Ishikawa (cell line): ENCODE measurements at regions not wholly inside any gene's neighbourhood (a gene's known extent, or its start where the extent isn't known, plus 50 kb on each side); places are given as distances from the start of the nearest gene placed in this dataset.

Experiments
- CEBPB ChIP-seq: IDR thresholded peaks from 2 replicates; pipeline ENCODE4 v1.6.1; 2012
- CREB1 ChIP-seq: IDR thresholded peaks from 2 replicates; pipeline ENCODE4 v1.6.1; 2012; ENCODE audit warnings: low read depth
- EGR1 ChIP-seq: IDR thresholded peaks from 2 replicates; pipeline ENCODE4 v1.6.1; 2012
- EP300 ChIP-seq: IDR thresholded peaks from 2 replicates; pipeline ENCODE4 v1.6.1; 2012; ENCODE audit warnings: borderline replicate concordance
- FOXM1 ChIP-seq: IDR thresholded peaks from 2 replicates; pipeline ENCODE4 v1.6.1; 2012; ENCODE audit warnings: low read depth, borderline replicate concordance
- NFIC ChIP-seq: IDR thresholded peaks from 2 replicates; pipeline ENCODE4 v1.6.1; 2012
- RAD21 ChIP-seq: IDR thresholded peaks from 2 replicates; pipeline ENCODE4 v1.6.1; 2012; ENCODE audit warnings: low read depth
- TAF1 ChIP-seq: IDR thresholded peaks from 2 replicates; pipeline ENCODE4 v1.6.1; 2012; ENCODE audit warnings: low read depth, mild to moderate bottlenecking
- TCF12 ChIP-seq: IDR thresholded peaks from 2 replicates; pipeline ENCODE4 v1.6.1; 2012; ENCODE audit warnings: low read depth
- TEAD4 ChIP-seq: IDR thresholded peaks from 2 replicates; pipeline ENCODE4 v1.6.1; 2012
- YY1 ChIP-seq: IDR thresholded peaks from 2 replicates; pipeline ENCODE4 v1.6.1; 2012; ENCODE audit warnings: low read depth
- ZBTB7A ChIP-seq: IDR thresholded peaks from 2 replicates; pipeline ENCODE4 v1.6.1; 2012; ENCODE audit warnings: low read depth
- TF ChIP-seq, protein P1 (sequence below): IDR thresholded peaks from 2 replicates; pipeline ENCODE4 v1.6.1; 2012
- TF ChIP-seq, protein P2 (sequence below): IDR thresholded peaks from 2 replicates; pipeline ENCODE4 v1.6.1; 2012
- TF ChIP-seq, protein P3 (sequence below): IDR thresholded peaks from 2 replicates; pipeline ENCODE4 v1.6.1; 2012; ENCODE audit warnings: low read depth, mild to moderate bottlenecking

DNA sequence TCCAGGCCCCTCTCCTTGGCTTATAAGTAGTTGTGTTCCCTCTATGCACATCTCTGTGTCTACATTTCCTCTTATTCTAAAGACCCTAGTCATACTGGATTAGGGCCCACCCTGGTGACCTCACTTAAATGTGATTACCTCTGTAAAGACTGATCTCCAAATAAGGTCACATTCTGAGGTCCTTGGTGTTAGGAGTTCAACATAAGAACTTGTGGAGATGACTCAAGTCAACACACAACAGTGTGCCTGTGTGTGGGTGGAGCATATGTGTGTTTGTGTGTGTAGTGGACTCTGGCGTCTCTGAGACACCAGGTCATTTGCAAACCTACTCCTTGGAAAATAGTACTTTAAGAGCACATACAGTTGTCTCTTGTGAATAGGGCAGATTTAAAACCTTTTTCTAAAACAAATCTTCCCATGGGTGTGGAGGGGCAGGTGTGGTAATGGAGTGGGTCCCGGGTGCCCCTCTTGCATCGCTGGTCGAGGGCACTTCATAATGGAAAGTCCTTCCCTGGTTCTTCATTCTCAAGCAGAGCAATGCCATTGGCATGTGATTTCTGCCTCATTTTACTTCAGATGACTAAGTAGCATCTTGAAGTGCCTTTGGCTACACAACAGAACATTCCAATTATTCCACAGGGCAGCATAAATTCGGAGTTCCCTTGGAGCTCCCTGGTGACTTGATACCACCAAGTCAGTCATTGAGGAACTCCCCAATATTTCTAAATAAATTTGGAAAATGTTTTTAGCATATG, 84.4 kb downstream of the C9orf152 start:
- no peak for TF ChIP-seq ZBTB7A
- no peak for TF ChIP-seq CEBPB
- TF ChIP-seq CREB1 = no peak
- TF ChIP-seq FOXM1 = no peak
- no peak for TF ChIP-seq EGR1
- no peak for TF ChIP-seq NFIC
- TF ChIP-seq RAD21 = no peak
- TF ChIP-seq, protein P1, sequence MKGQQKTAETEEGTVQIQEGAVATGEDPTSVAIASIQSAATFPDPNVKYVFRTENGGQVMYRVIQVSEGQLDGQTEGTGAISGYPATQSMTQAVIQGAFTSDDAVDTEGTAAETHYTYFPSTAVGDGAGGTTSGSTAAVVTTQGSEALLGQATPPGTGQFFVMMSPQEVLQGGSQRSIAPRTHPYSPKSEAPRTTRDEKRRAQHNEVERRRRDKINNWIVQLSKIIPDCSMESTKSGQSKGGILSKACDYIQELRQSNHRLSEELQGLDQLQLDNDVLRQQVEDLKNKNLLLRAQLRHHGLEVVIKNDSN = no peak
- no peak for TF ChIP-seq TAF1
- TF ChIP-seq, protein P2, sequence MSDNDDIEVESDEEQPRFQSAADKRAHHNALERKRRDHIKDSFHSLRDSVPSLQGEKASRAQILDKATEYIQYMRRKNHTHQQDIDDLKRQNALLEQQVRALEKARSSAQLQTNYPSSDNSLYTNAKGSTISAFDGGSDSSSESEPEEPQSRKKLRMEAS = no peak
- TF ChIP-seq TEAD4 = no peak
- no peak for TF ChIP-seq YY1
- TF ChIP-seq, protein P3, sequence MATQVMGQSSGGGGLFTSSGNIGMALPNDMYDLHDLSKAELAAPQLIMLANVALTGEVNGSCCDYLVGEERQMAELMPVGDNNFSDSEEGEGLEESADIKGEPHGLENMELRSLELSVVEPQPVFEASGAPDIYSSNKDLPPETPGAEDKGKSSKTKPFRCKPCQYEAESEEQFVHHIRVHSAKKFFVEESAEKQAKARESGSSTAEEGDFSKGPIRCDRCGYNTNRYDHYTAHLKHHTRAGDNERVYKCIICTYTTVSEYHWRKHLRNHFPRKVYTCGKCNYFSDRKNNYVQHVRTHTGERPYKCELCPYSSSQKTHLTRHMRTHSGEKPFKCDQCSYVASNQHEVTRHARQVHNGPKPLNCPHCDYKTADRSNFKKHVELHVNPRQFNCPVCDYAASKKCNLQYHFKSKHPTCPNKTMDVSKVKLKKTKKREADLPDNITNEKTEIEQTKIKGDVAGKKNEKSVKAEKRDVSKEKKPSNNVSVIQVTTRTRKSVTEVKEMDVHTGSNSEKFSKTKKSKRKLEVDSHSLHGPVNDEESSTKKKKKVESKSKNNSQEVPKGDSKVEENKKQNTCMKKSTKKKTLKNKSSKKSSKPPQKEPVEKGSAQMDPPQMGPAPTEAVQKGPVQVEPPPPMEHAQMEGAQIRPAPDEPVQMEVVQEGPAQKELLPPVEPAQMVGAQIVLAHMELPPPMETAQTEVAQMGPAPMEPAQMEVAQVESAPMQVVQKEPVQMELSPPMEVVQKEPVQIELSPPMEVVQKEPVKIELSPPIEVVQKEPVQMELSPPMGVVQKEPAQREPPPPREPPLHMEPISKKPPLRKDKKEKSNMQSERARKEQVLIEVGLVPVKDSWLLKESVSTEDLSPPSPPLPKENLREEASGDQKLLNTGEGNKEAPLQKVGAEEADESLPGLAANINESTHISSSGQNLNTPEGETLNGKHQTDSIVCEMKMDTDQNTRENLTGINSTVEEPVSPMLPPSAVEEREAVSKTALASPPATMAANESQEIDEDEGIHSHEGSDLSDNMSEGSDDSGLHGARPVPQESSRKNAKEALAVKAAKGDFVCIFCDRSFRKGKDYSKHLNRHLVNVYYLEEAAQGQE = no peak
- no peak for TF ChIP-seq TCF12
- no peak for TF ChIP-seq EP300

DNA sequence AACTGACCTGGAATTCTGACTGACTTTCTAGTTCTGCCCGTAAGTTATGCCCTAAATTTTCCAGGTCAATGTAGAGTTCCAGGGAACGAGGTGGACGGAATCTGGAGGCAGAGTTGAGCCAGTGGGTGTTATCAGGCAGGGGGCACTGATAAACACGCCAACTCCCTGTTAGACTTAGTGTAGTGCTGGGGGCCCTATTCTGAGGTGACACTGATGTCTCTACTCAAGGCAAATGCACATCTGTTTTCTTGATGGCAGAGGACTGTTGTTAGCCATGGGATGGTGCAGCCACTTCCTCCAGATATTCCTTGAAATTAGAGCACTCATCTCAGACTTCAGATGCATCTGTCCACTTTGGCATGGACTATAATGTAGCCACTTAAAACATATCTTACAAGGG, 83.5 kb downstream of the C9orf152 start:
- TF ChIP-seq TCF12 (no peak), EP300 (no peak), FOXM1 (no peak), RAD21 (no peak), TAF1 (no peak), NFIC (no peak), YY1 (no peak), EGR1 (no peak)
- TF ChIP-seq, protein P1 = no peak
- TF ChIP-seq, protein P3 = no peak
- TF ChIP-seq, protein P2 = no peak

- TF ChIP-seq TEAD4 (peak; percentile 45), CEBPB (no peak), YY1 (no peak)
- TF ChIP-seq, protein P2 = peak; percentile 46; the same call in 1 of the 2 replicates
Measured at GRCh38 chr9:110125207-110125751, 82.7 kb downstream of the C9orf152 start.

DNA sequence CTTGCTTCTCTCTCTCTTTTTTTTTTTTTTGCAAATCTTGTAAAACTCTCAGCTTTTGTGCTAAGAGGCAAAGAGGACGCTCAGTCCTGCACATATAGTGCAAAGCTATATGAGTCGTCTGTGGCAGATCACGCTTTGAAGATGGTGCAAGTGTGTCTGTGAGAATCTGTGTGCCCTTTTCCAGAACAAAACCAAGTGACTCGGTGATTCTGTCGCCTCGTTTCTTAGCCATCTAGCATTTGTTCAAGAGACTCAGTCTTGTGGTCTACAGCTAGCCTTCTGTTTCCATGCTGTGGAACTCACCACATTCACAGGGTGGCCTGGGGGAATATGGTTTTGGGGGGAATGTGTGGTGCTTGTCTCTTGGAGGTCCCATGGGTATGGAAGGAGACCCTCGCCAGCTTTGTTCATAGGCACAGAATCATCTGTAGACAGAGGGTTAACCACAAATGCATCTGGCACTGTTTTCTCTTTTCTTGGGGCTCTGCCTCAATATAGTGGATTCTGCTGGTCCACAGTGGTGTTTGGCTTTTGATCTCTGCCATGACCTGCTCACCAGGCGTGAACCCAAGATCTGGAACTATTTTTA, 82.1 kb downstream of the C9orf152 start:
- TF ChIP-seq CREB1 (no peak), NFIC (no peak), RAD21 (no peak), TEAD4 (no peak), TAF1 (no peak), EGR1 (no peak)
- TF ChIP-seq, protein P2 = no peak

GRCh38 chr9:110126499-110126941, 81.4 kb downstream of the C9orf152 start:
- no peak for TF ChIP-seq NFIC
- no peak for TF ChIP-seq RAD21
